GM18870 (cell line): ENCODE measurements at regions not wholly inside any gene's neighbourhood (a gene's known extent, or its start where the extent isn't known, plus 50 kb on each side); places are given as distances from the start of the nearest gene placed in this dataset.

ENCODE experiments used
- ATAC-seq: cut with Tn5 transposase; IDR thresholded peaks from one replicate; pipeline ENCODE4 v1.9.1; 2021; ENCODE audit warnings: moderate library complexity; ENCODE audit not compliant: unreplicated experiment

- ATAC-seq: no peak
Observed at GRCh38 chr2:129695496-129695895, 284.0 kb upstream of the RAB6C start.

GRCh38 chr2:129698593-129698992, 280.9 kb upstream of the RAB6C start:
- ATAC-seq: no peak

- ATAC-seq: no peak
Observed at GRCh38 chr2:129699781-129700573, 279.5 kb upstream of the RAB6C start.

- no peak for ATAC-seq
Observed at GRCh38 chr2:129702416-129703176, 276.9 kb upstream of the RAB6C start.

GRCh38 chr2:129705085-129705484, 274.4 kb upstream of the RAB6C start:
- ATAC-seq: no peak

GRCh38 chr2:129707800-129708199, 271.7 kb upstream of the RAB6C start:
- no peak for ATAC-seq

GRCh38 chr2:129708221-129708967, 271.1 kb upstream of the RAB6C start:
- no peak for ATAC-seq

- no peak for ATAC-seq
Observed at GRCh38 chr2:129709001-129709955, 270.2 kb upstream of the RAB6C start.

GRCh38 chr2:129709956-129710598, 269.4 kb upstream of the RAB6C start:
- no peak for ATAC-seq

GRCh38 chr2:129710670-129711495, 268.6 kb upstream of the RAB6C start:
- no peak for ATAC-seq

GRCh38 chr2:129711816-129712675, 267.4 kb upstream of the RAB6C start:
- no peak for ATAC-seq

GRCh38 chr2:129712676-129712985, 266.8 kb upstream of the RAB6C start:
- no peak for ATAC-seq

- no peak for ATAC-seq
Observed at GRCh38 chr2:129713337-129713736, 266.1 kb upstream of the RAB6C start.

- ATAC-seq: no peak
Observed at GRCh38 chr2:129716781-129717559, 262.5 kb upstream of the RAB6C start.

GRCh38 chr2:129717560-129718130, 261.8 kb upstream of the RAB6C start:
- ATAC-seq: no peak

- no peak for ATAC-seq
Observed at GRCh38 chr2:129719335-129719734, 260.1 kb upstream of the RAB6C start.

- no peak for ATAC-seq
Observed at GRCh38 chr2:129720360-129720759, 259.1 kb upstream of the RAB6C start.
